ENCODE measurements at regions not wholly inside any gene's neighbourhood (a gene's known extent, or its start where the extent isn't known, plus 50 kb on each side); places are given as distances from the start of the nearest gene placed in this dataset.

DNA sequence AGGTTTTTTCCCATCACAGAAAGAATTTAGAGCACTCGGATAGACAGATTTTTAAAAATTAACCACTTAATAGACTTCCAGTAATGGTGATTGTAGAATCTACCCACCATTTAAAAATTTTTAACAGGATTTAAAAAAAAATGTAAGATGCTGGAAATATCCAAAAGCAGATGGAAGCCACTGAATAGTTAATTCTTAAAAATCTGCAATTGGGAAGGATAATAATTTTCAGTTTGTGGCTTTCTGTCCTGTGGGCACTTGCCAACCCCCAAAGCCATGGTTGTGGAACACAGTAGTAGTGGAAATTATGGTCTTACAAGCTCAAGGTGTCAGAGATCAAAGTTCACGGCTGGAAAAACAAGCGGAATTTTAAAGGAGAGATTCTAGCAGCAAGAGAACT, 101.0 kb upstream of the SP4 start:
- Histone ChIP-seq H3K9ac (replicated peaks; ENCODE audit: extremely low read depth, insufficient read depth, low read length) (no peak overlapping the region), H3K9me1 (replicated peaks; ENCODE audit: control insufficient read depth, extremely low read depth, insufficient read depth, low read length) (no peaks in the 10 kb centered on the region), H4K20me1 (replicated peaks; ENCODE audit: control insufficient read depth, extremely low read depth, insufficient read depth, low read length) (no peaks in the 10 kb centered on the region), H3K27ac (ENCODE audit: insufficient read depth, low read depth, low read length) (no peak overlapping the region), H3K4me2 (ENCODE audit: insufficient read depth, low read length) (no peak overlapping the region), H3K9me3 (replicated peaks; ENCODE audit: control insufficient read depth, insufficient read depth, low read length) (no peaks in the 10 kb centered on the region), H3K79me2 (ENCODE audit: control insufficient read depth, insufficient read depth, low read length) (no peaks in the 10 kb centered on the region), H3K4me3 (replicated peaks in 1 of 3; ENCODE audit: insufficient read depth in 1 of 3, low read depth in 1 of 3, low read length in 3 of 3) (no peak overlapping the region), H2AFZ (ENCODE audit: low read depth, low read length) (no peak overlapping the region), H3K4me1 (ENCODE audit: control insufficient read depth, extremely low read depth, insufficient read depth, low read length) (no peaks in the 10 kb centered on the region), H3K36me3 (ENCODE audit: control insufficient read depth in 2 of 2, extremely low read depth in 1 of 2, insufficient read depth in 2 of 2, low read length in 2 of 2) (no peaks in the 10 kb centered on the region), H3K27me3 (ENCODE audit: control insufficient read depth in 2 of 2, insufficient read depth in 2 of 2, low read length in 2 of 2) (no peaks in the 10 kb centered on the region)
- intact Hi-C loops (cut with micrococcal nuclease) (no loop called here), dilution Hi-C loops (cut with MboI; ENCODE audit: extremely low pct_ligation_motif_present, low sequenced_read_pairs) (no loop called here)
- BruUV-seq (replicated peaks), result no TSS peak
- FAIRE-seq (no peak), DNase-seq (ENCODE audit: low read depth, low spot score) (no peak)
- ChIA-PET CTCF (no interaction called here), POLR2A (no interaction called here)
- TF ChIP-seq JUN (IDR thresholded peaks at IDR 0.05; ENCODE audit: borderline replicate concordance, insufficient read depth, insufficient read length, low read depth), result no peak
- TF ChIP-seq MYC (IDR thresholded peaks at IDR 0.05; ENCODE audit: low read depth, low read length), result no peak
- TF ChIP-seq GATA2 (IDR thresholded peaks at IDR 0.05; ENCODE audit: insufficient read depth, insufficient read length, low read depth, low read length), result no peak
- TF ChIP-seq POLR2AphosphoS5 (IDR thresholded peaks at IDR 0.05; ENCODE audit: insufficient read depth, low read depth, low read length), result no peak
- TF ChIP-seq, protein P1, sequence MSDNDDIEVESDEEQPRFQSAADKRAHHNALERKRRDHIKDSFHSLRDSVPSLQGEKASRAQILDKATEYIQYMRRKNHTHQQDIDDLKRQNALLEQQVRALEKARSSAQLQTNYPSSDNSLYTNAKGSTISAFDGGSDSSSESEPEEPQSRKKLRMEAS (IDR thresholded peaks at IDR 0.05; ENCODE audit: insufficient read depth, insufficient read length), result no peak
- no peak for TF ChIP-seq POLR2A (IDR thresholded peaks at IDR 0.05; ENCODE audit: low read depth, low read length)
- no peak for TF ChIP-seq EZH2 (IDR thresholded peaks at IDR 0.05; ENCODE audit: borderline replicate concordance, low read depth, low read length, severe bottlenecking)
- TF ChIP-seq, protein P2, sequence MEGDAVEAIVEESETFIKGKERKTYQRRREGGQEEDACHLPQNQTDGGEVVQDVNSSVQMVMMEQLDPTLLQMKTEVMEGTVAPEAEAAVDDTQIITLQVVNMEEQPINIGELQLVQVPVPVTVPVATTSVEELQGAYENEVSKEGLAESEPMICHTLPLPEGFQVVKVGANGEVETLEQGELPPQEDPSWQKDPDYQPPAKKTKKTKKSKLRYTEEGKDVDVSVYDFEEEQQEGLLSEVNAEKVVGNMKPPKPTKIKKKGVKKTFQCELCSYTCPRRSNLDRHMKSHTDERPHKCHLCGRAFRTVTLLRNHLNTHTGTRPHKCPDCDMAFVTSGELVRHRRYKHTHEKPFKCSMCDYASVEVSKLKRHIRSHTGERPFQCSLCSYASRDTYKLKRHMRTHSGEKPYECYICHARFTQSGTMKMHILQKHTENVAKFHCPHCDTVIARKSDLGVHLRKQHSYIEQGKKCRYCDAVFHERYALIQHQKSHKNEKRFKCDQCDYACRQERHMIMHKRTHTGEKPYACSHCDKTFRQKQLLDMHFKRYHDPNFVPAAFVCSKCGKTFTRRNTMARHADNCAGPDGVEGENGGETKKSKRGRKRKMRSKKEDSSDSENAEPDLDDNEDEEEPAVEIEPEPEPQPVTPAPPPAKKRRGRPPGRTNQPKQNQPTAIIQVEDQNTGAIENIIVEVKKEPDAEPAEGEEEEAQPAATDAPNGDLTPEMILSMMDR (IDR thresholded peaks at IDR 0.05; ENCODE audit: extremely low read depth in 1 of 2, insufficient read depth in 1 of 2, low read depth in 1 of 2, low read length in 2 of 2), result no peak
- TF ChIP-seq FOS (IDR thresholded peaks at IDR 0.05; ENCODE audit: borderline replicate concordance, insufficient read depth, low read length), result no peak

Data from endothelial cell of umbilical vein (primary cell).